ENCODE measurements at regions not wholly inside any gene's neighbourhood (a gene's known extent, or its start where the extent isn't known, plus 50 kb on each side); places are given as distances from the start of the nearest gene placed in this dataset.

GRCh38 chr1:30304080-30304479 lies 419.3 kb downstream of the MATN1 start:
- FAIRE-seq: no peak
- peaks cover 3% of the 10 kb centered on the region for H3K27me3 ChIP-seq (ENCODE audit: insufficient read depth, low read length)

GRCh38 chr1:30303387-30303786 lies 420.0 kb downstream of the MATN1 start:
- H3K4me1 Mint-ChIP-seq (ENCODE audit: low read depth, unreplicated experiment): no peaks in the 10 kb centered on the region
- Histone ChIP-seq H3K9ac (ENCODE audit: low read length) (no peak overlapping the region), H3K79me2 (ENCODE audit: insufficient read depth, low read length) (no peaks in the 10 kb centered on the region), H3K4me2 (ENCODE audit: low read length) (no peak overlapping the region), H3K4me3 (ENCODE audit: insufficient read depth, low read depth, low read length) (no peak overlapping the region), H3K27me3 (ENCODE audit: insufficient read depth, low read length) (peaks cover 3% of the 10 kb centered on the region), H3K4me1 (ENCODE audit: insufficient read depth, low read length) (no peaks in the 10 kb centered on the region), H3K27ac (ENCODE audit: low read depth, low read length) (no peak overlapping the region), H3K9me3 (ENCODE audit: insufficient read depth, low read depth, low read length) (no peaks in the 10 kb centered on the region), H2AFZ (ENCODE audit: low read depth, low read length) (no peak overlapping the region), H3K36me3 (ENCODE audit: insufficient read depth, low read length) (no peaks in the 10 kb centered on the region), H4K20me1 (ENCODE audit: insufficient read depth, low read length) (no peaks in the 10 kb centered on the region)
- no peaks in the 10 kb centered on the region for H3K36me3 Mint-ChIP-seq (ENCODE audit: low read depth, unreplicated experiment)
- no peak for DNase-seq (ENCODE audit: low read depth)
- H3K9me3 Mint-ChIP-seq (ENCODE audit: unreplicated experiment): no peaks in the 10 kb centered on the region
- H3K27me3 Mint-ChIP-seq (ENCODE audit: low read depth, unreplicated experiment): peaks cover 57% of the 10 kb centered on the region
- no peak overlapping the region for H3K4me3 Mint-ChIP-seq (ENCODE audit: unreplicated experiment)
- no peak for FAIRE-seq
- no peak overlapping the region for H3K27ac Mint-ChIP-seq (ENCODE audit: unreplicated experiment)
- no peak for TF ChIP-seq CTCF (IDR thresholded peaks at IDR 0.05; ENCODE audit: insufficient read depth, low read depth, low read length)

More at GRCh38 chr1:30304080-30304479, 419.3 kb downstream of the MATN1 start:
- Mint-ChIP-seq H3K27ac (ENCODE audit: unreplicated experiment) (no peak overlapping the region), H3K4me1 (ENCODE audit: low read depth, unreplicated experiment) (no peaks in the 10 kb centered on the region), H3K36me3 (ENCODE audit: low read depth, unreplicated experiment) (no peaks in the 10 kb centered on the region), H3K9me3 (ENCODE audit: unreplicated experiment) (no peaks in the 10 kb centered on the region), H3K4me3 (ENCODE audit: unreplicated experiment) (peak overlapping the region; percentile 36), H3K27me3 (ENCODE audit: low read depth, unreplicated experiment) (peaks cover 57% of the 10 kb centered on the region)
- H3K9me3 ChIP-seq (ENCODE audit: insufficient read depth, low read depth, low read length): no peaks in the 10 kb centered on the region
- no peak for DNase-seq (ENCODE audit: low read depth)
- H3K9ac ChIP-seq (ENCODE audit: low read length): no peak overlapping the region
- no peaks in the 10 kb centered on the region for H3K4me1 ChIP-seq (ENCODE audit: insufficient read depth, low read length)
- H3K4me3 ChIP-seq (ENCODE audit: insufficient read depth, low read depth, low read length): no peak overlapping the region
- no peak overlapping the region for H2AFZ ChIP-seq (ENCODE audit: low read depth, low read length)
- no peak overlapping the region for H3K4me2 ChIP-seq (ENCODE audit: low read length)
- H4K20me1 ChIP-seq (ENCODE audit: insufficient read depth, low read length): no peaks in the 10 kb centered on the region
- H3K27ac ChIP-seq (ENCODE audit: low read depth, low read length): no peak overlapping the region
- no peaks in the 10 kb centered on the region for H3K36me3 ChIP-seq (ENCODE audit: insufficient read depth, low read length)
- TF ChIP-seq CTCF (IDR thresholded peaks at IDR 0.05; ENCODE audit: insufficient read depth, low read depth, low read length) (no peak), EZH2 (IDR thresholded peaks at IDR 0.05; ENCODE audit: insufficient read depth, low read length) (no peak)
- no peaks in the 10 kb centered on the region for H3K79me2 ChIP-seq (ENCODE audit: insufficient read depth, low read length)

- H3K4me3 ChIP-seq (ENCODE audit: insufficient read depth, low read depth, low read length): no peak overlapping the region
- no peak for FAIRE-seq
Measured at GRCh38 chr1:30302858-30303257, 420.5 kb downstream of the MATN1 start.

More at GRCh38 chr1:30302858-30303257, 420.5 kb downstream of the MATN1 start:
- no peaks in the 10 kb centered on the region for H3K36me3 ChIP-seq (ENCODE audit: insufficient read depth, low read length)
- TF ChIP-seq CTCF (IDR thresholded peaks at IDR 0.05; ENCODE audit: insufficient read depth, low read depth, low read length) (no peak), EZH2 (IDR thresholded peaks at IDR 0.05; ENCODE audit: insufficient read depth, low read length) (no peak)
- H3K9ac ChIP-seq (ENCODE audit: low read length): no peak overlapping the region
- H2AFZ ChIP-seq (ENCODE audit: low read depth, low read length): no peak overlapping the region
- H3K4me1 Mint-ChIP-seq (ENCODE audit: low read depth, unreplicated experiment): no peaks in the 10 kb centered on the region
- DNase-seq (ENCODE audit: low read depth): no peak
- H3K27me3 Mint-ChIP-seq (ENCODE audit: low read depth, unreplicated experiment): peaks cover 52% of the 10 kb centered on the region
- no peaks in the 10 kb centered on the region for H3K79me2 ChIP-seq (ENCODE audit: insufficient read depth, low read length)
- H3K27me3 ChIP-seq (ENCODE audit: insufficient read depth, low read length): peaks cover under 1% of the 10 kb centered on the region
- no peak overlapping the region for H3K4me2 ChIP-seq (ENCODE audit: low read length)
- H3K27ac ChIP-seq (ENCODE audit: low read depth, low read length): no peak overlapping the region
- no peaks in the 10 kb centered on the region for H3K4me1 ChIP-seq (ENCODE audit: insufficient read depth, low read length)
- no peak overlapping the region for H3K4me3 Mint-ChIP-seq (ENCODE audit: unreplicated experiment)
- H3K9me3 Mint-ChIP-seq (ENCODE audit: unreplicated experiment): peaks cover under 1% of the 10 kb centered on the region
- H3K27ac Mint-ChIP-seq (ENCODE audit: unreplicated experiment): no peak overlapping the region
- no peaks in the 10 kb centered on the region for H4K20me1 ChIP-seq (ENCODE audit: insufficient read depth, low read length)
- no peaks in the 10 kb centered on the region for H3K9me3 ChIP-seq (ENCODE audit: insufficient read depth, low read depth, low read length)
- no peaks in the 10 kb centered on the region for H3K36me3 Mint-ChIP-seq (ENCODE audit: low read depth, unreplicated experiment)
